DOHH2 (cell line): ENCODE measurements at regions not wholly inside any gene's neighbourhood (a gene's known extent, or its start where the extent isn't known, plus 50 kb on each side); places are given as distances from the start of the nearest gene placed in this dataset.
"Not testable (repeated sequence)": the region's sequence is repeated elsewhere in the genome, so short reads cannot be mapped to it uniquely, and the experiment has no call there.

Experiments
- H3F3A ChIP-seq: fragments of 200-600 bp; sonication (generic), shearing (Covaris generic); 2 replicates; pipeline ENCODE4 v1.6.0; 2016; ENCODE audit warnings: antibody characterized with exemption, mild to moderate bottlenecking; ENCODE audit not compliant: control insufficient read depth, insufficient read depth
- H3K27ac ChIP-seq: fragments of 200-600 bp; sonication (generic); 2 replicates; pipeline ENCODE4 v1.5.1; 2014; ENCODE audit warnings: low read depth, mild to moderate bottlenecking, low read length, moderate library complexity
- H3K27me3 ChIP-seq: fragments of 200-600 bp; sonication (generic); 2 replicates; pipeline ENCODE4 v1.6.1; 2014; ENCODE audit warnings: mild to moderate bottlenecking, low read length, mixed read lengths; ENCODE audit not compliant: control insufficient read depth
- H3K36me3 ChIP-seq: fragments of 200-600 bp; sonication (generic); 2 replicates; pipeline ENCODE4 v1.6.1; 2014; ENCODE audit warnings: mild to moderate bottlenecking, low read length, moderate library complexity, mixed read lengths; ENCODE audit not compliant: control insufficient read depth
- H3K4me1 ChIP-seq: fragments of 200-600 bp; sonication (generic); 2 replicates; pipeline ENCODE4 v1.6.1; 2014; ENCODE audit warnings: mild to moderate bottlenecking, low read length, mixed read lengths; ENCODE audit not compliant: control insufficient read depth
- H3K4me2 ChIP-seq: fragments of 200-600 bp; sonication (generic); 2 replicates; pipeline ENCODE4 v1.6.0; 2014; ENCODE audit warnings: mild to moderate bottlenecking, low read length, moderate library complexity
- H3K4me3 ChIP-seq: fragments of 200-600 bp; sonication (generic); 2 replicates; pipeline ENCODE4 v1.5.1; 2014; ENCODE audit warnings: mild to moderate bottlenecking, low read length, mixed read lengths
- H3K79me2 ChIP-seq: fragments of 200-600 bp; sonication (generic); 2 replicates; pipeline ENCODE4 v1.6.1; 2014; ENCODE audit warnings: mild to moderate bottlenecking, low read length, mixed read lengths; ENCODE audit not compliant: control insufficient read depth
- H3K9me2 ChIP-seq: fragments of 200-600 bp; sonication (generic); replicated peaks from 2 replicates; pipeline ENCODE4 v1.6.1; 2014; ENCODE audit warnings: mild to moderate bottlenecking, low read length, mixed read lengths; ENCODE audit not compliant: control insufficient read depth
- H3K9me3 ChIP-seq: fragments of 200-600 bp; sonication (generic); 2 replicates; pipeline ENCODE4 v1.6.1; 2014; ENCODE audit warnings: antibody characterized with exemption, low read length, mixed read lengths; ENCODE audit not compliant: control insufficient read depth, insufficient read depth
- H4K20me1 ChIP-seq: fragments of 200-600 bp; sonication (generic); 2 replicates; pipeline ENCODE4 v1.6.0; 2014; ENCODE audit warnings: low read depth, mild to moderate bottlenecking, antibody characterized with exemption, low read length, moderate library complexity; ENCODE audit not compliant: control insufficient read depth, insufficient read depth
- EZH2phosphoT487 ChIP-seq: fragments of 200-600 bp; sonication (generic); IDR thresholded peaks from 2 replicates; pipeline ENCODE4 v1.6.1; 2017; ENCODE audit warnings: borderline replicate concordance, mild to moderate bottlenecking, antibody characterized with exemption, low read length, moderate library complexity, mixed read lengths
- TF ChIP-seq, protein P1 (sequence below): fragments of 200-600 bp; sonication (generic); IDR thresholded peaks from one replicate; pipeline ENCODE4 v1.5.1; 2014; ENCODE audit warnings: antibody characterized with exemption, mild to moderate bottlenecking, low read depth, low read length; ENCODE audit not compliant: poor library complexity, severe bottlenecking

GRCh38 chr5:98227489-98227888 lies 546.0 kb upstream of the RGMB start:
- Histone ChIP-seq H3K4me3 (no peak overlapping the region), H3K27ac (no peak overlapping the region), H3F3A (no peaks in the 10 kb centered on the region), H3K4me2 (no peak overlapping the region), H3K27me3 (no peaks in the 10 kb centered on the region), H3K36me3 (no peaks in the 10 kb centered on the region), H3K9me3 (no peaks in the 10 kb centered on the region; the same call in 1 of the 2 replicates), H3K9me2 (no peaks in the 10 kb centered on the region), H3K79me2 (no peaks in the 10 kb centered on the region), H4K20me1 (no peaks in the 10 kb centered on the region), H3K4me1 (no peaks in the 10 kb centered on the region)
- TF ChIP-seq, protein P1, sequence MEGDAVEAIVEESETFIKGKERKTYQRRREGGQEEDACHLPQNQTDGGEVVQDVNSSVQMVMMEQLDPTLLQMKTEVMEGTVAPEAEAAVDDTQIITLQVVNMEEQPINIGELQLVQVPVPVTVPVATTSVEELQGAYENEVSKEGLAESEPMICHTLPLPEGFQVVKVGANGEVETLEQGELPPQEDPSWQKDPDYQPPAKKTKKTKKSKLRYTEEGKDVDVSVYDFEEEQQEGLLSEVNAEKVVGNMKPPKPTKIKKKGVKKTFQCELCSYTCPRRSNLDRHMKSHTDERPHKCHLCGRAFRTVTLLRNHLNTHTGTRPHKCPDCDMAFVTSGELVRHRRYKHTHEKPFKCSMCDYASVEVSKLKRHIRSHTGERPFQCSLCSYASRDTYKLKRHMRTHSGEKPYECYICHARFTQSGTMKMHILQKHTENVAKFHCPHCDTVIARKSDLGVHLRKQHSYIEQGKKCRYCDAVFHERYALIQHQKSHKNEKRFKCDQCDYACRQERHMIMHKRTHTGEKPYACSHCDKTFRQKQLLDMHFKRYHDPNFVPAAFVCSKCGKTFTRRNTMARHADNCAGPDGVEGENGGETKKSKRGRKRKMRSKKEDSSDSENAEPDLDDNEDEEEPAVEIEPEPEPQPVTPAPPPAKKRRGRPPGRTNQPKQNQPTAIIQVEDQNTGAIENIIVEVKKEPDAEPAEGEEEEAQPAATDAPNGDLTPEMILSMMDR, result no peak
- TF ChIP-seq EZH2phosphoT487, result no peak

DNA sequence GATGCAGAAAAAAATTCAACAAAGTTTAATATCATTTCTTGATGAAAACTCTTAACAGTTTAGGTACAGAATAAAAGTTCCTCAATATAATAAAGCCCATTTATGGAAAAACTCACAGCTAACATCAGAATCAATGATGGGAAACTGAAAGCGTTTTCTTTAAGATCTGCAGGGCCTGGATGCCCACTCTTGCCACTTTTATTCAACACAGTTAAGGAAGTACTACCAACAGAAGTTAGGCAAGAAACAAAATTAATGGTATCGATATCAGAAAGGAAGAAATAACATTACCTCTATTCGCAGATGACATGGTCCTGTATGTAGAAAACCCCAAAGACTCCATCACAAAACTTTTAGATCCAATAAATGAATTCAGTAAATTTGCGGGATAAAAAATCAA lies 542.4 kb upstream of the RGMB start:
- Histone ChIP-seq H3K36me3 (no peaks in the 10 kb centered on the region), H3F3A (no peaks in the 10 kb centered on the region), H4K20me1 (no peaks in the 10 kb centered on the region), H3K9me2 (no peaks in the 10 kb centered on the region), H3K4me1 (no peaks in the 10 kb centered on the region), H3K4me2 (no peak overlapping the region), H3K9me3 (no peaks in the 10 kb centered on the region; the same call in 1 of the 2 replicates), H3K79me2 (no peaks in the 10 kb centered on the region), H3K4me3 (no peak overlapping the region), H3K27me3 (no peaks in the 10 kb centered on the region), H3K27ac (no peak overlapping the region)
- TF ChIP-seq EZH2phosphoT487, result no peak
- TF ChIP-seq, protein P1, result no peak

- H3F3A ChIP-seq, H3K36me3 ChIP-seq, H4K20me1 ChIP-seq, H3K79me2 ChIP-seq, H3K9me3 ChIP-seq, H3K4me3 ChIP-seq, H3K27ac ChIP-seq, H3K27me3 ChIP-seq, H3K9me2 ChIP-seq, H3K4me2 ChIP-seq, H3K4me1 ChIP-seq: not testable (repeated sequence)
Measured at GRCh38 chr5:98237794-98238193, 535.7 kb upstream of the RGMB start.

DNA sequence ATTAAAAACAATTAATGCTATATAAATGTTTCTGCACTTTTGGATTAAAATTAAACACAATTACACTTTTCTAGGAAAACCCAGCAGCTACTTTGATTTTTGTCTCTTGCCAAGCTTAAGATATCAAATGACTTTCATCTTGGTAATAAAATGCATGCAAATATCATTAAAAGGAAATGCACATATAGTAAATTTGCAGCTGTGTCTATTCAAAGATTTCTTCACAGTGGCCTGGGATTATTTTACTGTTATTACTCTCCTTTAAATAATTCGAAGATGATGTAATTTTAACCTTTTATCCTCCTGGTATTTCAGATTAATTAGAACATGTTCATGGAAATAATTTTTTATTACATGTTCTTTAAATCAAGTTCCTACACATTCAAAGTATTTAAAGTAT lies 529.5 kb upstream of the RGMB start:
- no peak overlapping the region for H3K27ac ChIP-seq
- H3K79me2 ChIP-seq, result no peaks in the 10 kb centered on the region
- no peaks in the 10 kb centered on the region for H3F3A ChIP-seq
- no peaks in the 10 kb centered on the region for H3K4me1 ChIP-seq
- no peaks in the 10 kb centered on the region for H3K9me3 ChIP-seq
- no peaks in the 10 kb centered on the region for H3K36me3 ChIP-seq
- no peaks in the 10 kb centered on the region for H3K27me3 ChIP-seq
- no peak overlapping the region for H3K4me2 ChIP-seq
- TF ChIP-seq, protein P1, result no peak
- TF ChIP-seq EZH2phosphoT487, result no peak
- H3K9me2 ChIP-seq, result no peaks in the 10 kb centered on the region
- no peak overlapping the region for H3K4me3 ChIP-seq
- no peaks in the 10 kb centered on the region for H4K20me1 ChIP-seq
